ENCODE measurements at regions not wholly inside any gene's neighbourhood (a gene's known extent, or its start where the extent isn't known, plus 50 kb on each side); places are given as distances from the start of the nearest gene placed in this dataset.

GRCh38 chr2:54388076-54388475, 68.1 kb upstream of the SPTBN1 start:
- no peak for DNase-seq (ENCODE audit: low read depth in 4 of 4, low spot score in 3 of 4)

GRCh38 chr2:54392555-54393324, 63.4 kb upstream of the SPTBN1 start:
- no peak for DNase-seq (ENCODE audit: low read depth in 4 of 4, low spot score in 3 of 4)

- DNase-seq (ENCODE audit: low read depth in 4 of 4, low spot score in 3 of 4): no peak
Observed at GRCh38 chr2:54394392-54394791, 61.7 kb upstream of the SPTBN1 start.

GRCh38 chr2:54396107-54396506, 60.0 kb upstream of the SPTBN1 start:
- DNase-seq (ENCODE audit: low read depth in 4 of 4, low spot score in 3 of 4): no peak

- no peak for DNase-seq (ENCODE audit: low read depth in 4 of 4, low spot score in 3 of 4)
Observed at GRCh38 chr2:54396798-54397197, 59.3 kb upstream of the SPTBN1 start.

GRCh38 chr2:54397426-54397825, 58.7 kb upstream of the SPTBN1 start:
- no peak for DNase-seq (ENCODE audit: low read depth in 4 of 4, low spot score in 3 of 4)

GRCh38 chr2:54401554-54401953, 54.6 kb upstream of the SPTBN1 start:
- DNase-seq (ENCODE audit: low read depth in 4 of 4, low spot score in 3 of 4): no peak

GRCh38 chr2:54402350-54402749, 53.8 kb upstream of the SPTBN1 start:
- no peak for DNase-seq (ENCODE audit: low read depth in 4 of 4, low spot score in 3 of 4)

GRCh38 chr2:54403512-54404238, 52.5 kb upstream of the SPTBN1 start:
- no peak for DNase-seq (ENCODE audit: low read depth in 4 of 4, low spot score in 3 of 4)

- DNase-seq (ENCODE audit: low read depth in 4 of 4, low spot score in 3 of 4): no peak
Observed at GRCh38 chr2:54404270-54404669, 51.9 kb upstream of the SPTBN1 start.

GRCh38 chr2:54406031-54406430, 50.1 kb upstream of the SPTBN1 start:
- DNase-seq (ENCODE audit: low read depth in 4 of 4, low spot score in 3 of 4): no peak
